ENCODE measurements at regions not wholly inside any gene's neighbourhood (a gene's known extent, or its start where the extent isn't known, plus 50 kb on each side); places are given as distances from the start of the nearest gene placed in this dataset.

- Histone ChIP-seq H3K27me3 (no peaks in the 10 kb centered on the region), H3K4me1 (no peaks in the 10 kb centered on the region), H3K36me3 (no peaks in the 10 kb centered on the region), H3K9me3 (no peaks in the 10 kb centered on the region), H3K4me3 (no peak overlapping the region), H3K27ac (no peak overlapping the region)
- no peak for TF ChIP-seq POLR2A (IDR thresholded peaks at IDR 0.05)
- DNase-seq (ENCODE audit: low spot score in 2 of 2) = no peak
- 72% methylated on average over 4 of the region's 4 CpGs for WGBS
Measured at GRCh38 chr18:29556070-29556469, 1379.1 kb upstream of the CDH2 start.

- no peaks in the 10 kb centered on the region for H3K4me1 ChIP-seq
- no peak for DNase-seq (ENCODE audit: low spot score in 2 of 2)
- no peaks in the 10 kb centered on the region for H3K27me3 ChIP-seq
- no peaks in the 10 kb centered on the region for H3K36me3 ChIP-seq
- 89% methylated on average over 9 of the region's 9 CpGs for WGBS
- H3K4me3 ChIP-seq = no peak overlapping the region
- TF ChIP-seq EP300 (IDR thresholded peaks at IDR 0.05) (no peak), CTCF (IDR thresholded peaks at IDR 0.05) (no peak), POLR2AphosphoS5 (IDR thresholded peaks at IDR 0.05) (no peak), POLR2A (IDR thresholded peaks at IDR 0.05) (no peak)
- H3K9me3 ChIP-seq = no peaks in the 10 kb centered on the region
- no peak overlapping the region for H3K27ac ChIP-seq
Measured at GRCh38 chr18:29549759-29550158, 1372.8 kb upstream of the CDH2 start.

- no peak for DNase-seq (ENCODE audit: low spot score in 2 of 2)
- H3K4me1 ChIP-seq = no peaks in the 10 kb centered on the region
- H3K36me3 ChIP-seq = no peaks in the 10 kb centered on the region
- H3K9me3 ChIP-seq = no peaks in the 10 kb centered on the region
- TF ChIP-seq POLR2A (IDR thresholded peaks at IDR 0.05) = no peak
- TF ChIP-seq CTCF (IDR thresholded peaks at IDR 0.05) = no peak
- no peak for TF ChIP-seq POLR2AphosphoS5 (IDR thresholded peaks at IDR 0.05)
- TF ChIP-seq EP300 (IDR thresholded peaks at IDR 0.05) = no peak
- H3K27ac ChIP-seq = no peak overlapping the region
- H3K27me3 ChIP-seq = no peaks in the 10 kb centered on the region
- no peak overlapping the region for H3K4me3 ChIP-seq
Measured at GRCh38 chr18:29547626-29548025, 1370.7 kb upstream of the CDH2 start.

- 69% methylated on average over 2 of the region's 2 CpGs for WGBS
- Histone ChIP-seq H3K4me3 (no peak overlapping the region), H3K4me1 (no peaks in the 10 kb centered on the region), H3K9me3 (no peaks in the 10 kb centered on the region), H3K27me3 (no peaks in the 10 kb centered on the region), H3K36me3 (no peaks in the 10 kb centered on the region), H3K27ac (no peak overlapping the region)
- no peak for DNase-seq (ENCODE audit: low spot score in 2 of 2)
- no peak for TF ChIP-seq EP300 (IDR thresholded peaks at IDR 0.05)
- no peak for TF ChIP-seq CTCF (IDR thresholded peaks at IDR 0.05)
- no peak for TF ChIP-seq POLR2A (IDR thresholded peaks at IDR 0.05)
- no peak for TF ChIP-seq POLR2AphosphoS5 (IDR thresholded peaks at IDR 0.05)
Measured at GRCh38 chr18:29540548-29540947, 1363.6 kb upstream of the CDH2 start.

- Histone ChIP-seq H3K4me1 (no peaks in the 10 kb centered on the region), H3K27ac (no peak overlapping the region), H3K9me3 (no peaks in the 10 kb centered on the region), H3K36me3 (no peaks in the 10 kb centered on the region), H3K4me3 (no peak overlapping the region), H3K27me3 (no peaks in the 10 kb centered on the region)
- DNase-seq (ENCODE audit: low spot score in 2 of 2) = no peak
- TF ChIP-seq EP300 (IDR thresholded peaks at IDR 0.05) (no peak), POLR2A (IDR thresholded peaks at IDR 0.05) (no peak), POLR2AphosphoS5 (IDR thresholded peaks at IDR 0.05) (no peak), CTCF (IDR thresholded peaks at IDR 0.05) (no peak)
Measured at GRCh38 chr18:29531746-29532145, 1354.8 kb upstream of the CDH2 start.

- H3K27ac ChIP-seq = no peak overlapping the region
Measured at GRCh38 chr18:29523371-29523770, 1346.4 kb upstream of the CDH2 start.

More at GRCh38 chr18:29523371-29523770, 1346.4 kb upstream of the CDH2 start:
- no peak for DNase-seq (ENCODE audit: low spot score in 2 of 2)
- no peaks in the 10 kb centered on the region for H3K9me3 ChIP-seq
- no peak overlapping the region for H3K4me3 ChIP-seq
- H3K36me3 ChIP-seq = no peaks in the 10 kb centered on the region
- 54% methylated on average over 3 of the region's 3 CpGs for WGBS
- H3K4me1 ChIP-seq = no peaks in the 10 kb centered on the region
- TF ChIP-seq POLR2AphosphoS5 (IDR thresholded peaks at IDR 0.05) = no peak
- no peak for TF ChIP-seq POLR2A (IDR thresholded peaks at IDR 0.05)
- TF ChIP-seq CTCF (IDR thresholded peaks at IDR 0.05) = no peak
- no peak for TF ChIP-seq EP300 (IDR thresholded peaks at IDR 0.05)
- no peaks in the 10 kb centered on the region for H3K27me3 ChIP-seq
